AG09319 (cell line): ENCODE measurements at regions not wholly inside any gene's neighbourhood (a gene's known extent, or its start where the extent isn't known, plus 50 kb on each side); places are given as distances from the start of the nearest gene placed in this dataset.
"Not testable (repeated sequence)": the region's sequence is repeated elsewhere in the genome, so short reads cannot be mapped to it uniquely, and the experiment has no call there.

Experiments
- DNase-seq: peaks from one replicate; pipeline ENCODE4 v3.0.0-alpha.2; 2010; ENCODE audit warnings: low read depth; ENCODE audit errors: extremely low read depth
- CTCF ChIP-seq: IDR thresholded peaks from 2 replicates; pipeline ENCODE4 v1.5.1; 2011; ENCODE audit warnings: low read depth, mild to moderate bottlenecking, inconsistent platforms, low read length, moderate library complexity

- DNase-seq: no peak
- no peak for TF ChIP-seq CTCF
These were observed 207.4 kb upstream of the MME start for GRCh38 chr3:154872696-154873095.

GRCh38 chr3:154872074-154872473 lies 208.0 kb upstream of the MME start:
- DNase-seq: no peak

GRCh38 chr3:154864947-154865346 lies 215.2 kb upstream of the MME start:
- no peak for TF ChIP-seq CTCF
- DNase-seq: peak; percentile 30

More at GRCh38 chr3:154872074-154872473, 208.0 kb upstream of the MME start:
- TF ChIP-seq CTCF: no peak

- no peak for TF ChIP-seq CTCF
- no peak for DNase-seq
These were observed 217.9 kb upstream of the MME start for GRCh38 chr3:154862265-154862664.

- DNase-seq: not testable (repeated sequence)
These were observed 227.1 kb upstream of the MME start for GRCh38 chr3:154852998-154853397.

- TF ChIP-seq CTCF: no peak
- no peak for DNase-seq
These were observed 227.6 kb upstream of the MME start for GRCh38 chr3:154852515-154852914.

- TF ChIP-seq CTCF: no peak
- no peak for DNase-seq
These were observed 228.5 kb upstream of the MME start for GRCh38 chr3:154851644-154852043.

- no peak for DNase-seq
- TF ChIP-seq CTCF: no peak
These were observed 229.2 kb upstream of the MME start for GRCh38 chr3:154850921-154851320.
